NCI-H146 treated with DMSO at 0.1 percent for 48 hours (cell line): ENCODE measurements at regions not wholly inside any gene's neighbourhood (a gene's known extent, or its start where the extent isn't known, plus 50 kb on each side); places are given as distances from the start of the nearest gene placed in this dataset.
"Not testable (repeated sequence)": the region's sequence is repeated elsewhere in the genome, so short reads cannot be mapped to it uniquely, and the experiment has no call there.

Source experiments
- DNase-seq: peaks from one replicate; lab custom pipeline; 2025; ENCODE audit not compliant: unreplicated experiment; lab: John Stamatoyannopoulos, UW

DNA sequence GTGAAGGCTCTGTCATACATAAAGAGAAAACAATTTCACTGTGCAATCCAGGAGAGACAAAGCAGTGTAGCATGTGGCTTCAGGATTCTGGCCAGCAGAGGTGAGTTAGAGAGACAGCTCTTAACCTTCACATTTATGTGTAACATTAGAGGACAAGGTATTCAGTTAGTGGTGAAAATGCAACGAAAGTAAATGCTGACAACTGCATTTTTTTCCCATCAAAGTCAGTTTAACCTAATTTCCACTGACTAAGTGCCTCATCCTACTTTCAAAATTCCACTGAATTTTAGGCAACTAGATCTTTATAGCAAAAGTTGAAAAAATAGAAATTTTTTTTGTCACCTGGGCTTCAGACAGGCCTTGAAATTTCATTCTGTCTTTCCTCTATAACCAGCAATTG is 130.8 kb upstream of the LNX1 start:
- no peak for DNase-seq

DNA sequence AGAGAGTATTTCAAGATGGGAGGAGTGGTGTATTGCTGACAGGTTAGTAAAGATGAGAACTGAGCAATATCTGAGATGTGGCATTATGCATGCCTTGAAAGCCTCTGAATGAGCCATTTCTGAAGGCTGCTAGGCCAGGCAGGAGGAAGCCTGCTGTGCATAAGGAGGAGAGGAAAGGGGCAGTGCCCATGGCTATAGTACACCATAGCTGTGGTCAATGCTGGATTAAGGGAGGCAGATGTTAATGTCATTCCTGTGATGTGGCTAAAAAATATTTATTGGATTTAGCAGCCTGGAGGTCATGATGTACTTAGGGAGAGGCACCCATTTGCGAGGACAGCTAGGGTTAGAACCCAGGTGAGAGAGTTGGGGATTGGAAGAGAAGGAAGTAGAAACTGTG is 130.0 kb upstream of the LNX1 start:
- no peak for DNase-seq

DNA sequence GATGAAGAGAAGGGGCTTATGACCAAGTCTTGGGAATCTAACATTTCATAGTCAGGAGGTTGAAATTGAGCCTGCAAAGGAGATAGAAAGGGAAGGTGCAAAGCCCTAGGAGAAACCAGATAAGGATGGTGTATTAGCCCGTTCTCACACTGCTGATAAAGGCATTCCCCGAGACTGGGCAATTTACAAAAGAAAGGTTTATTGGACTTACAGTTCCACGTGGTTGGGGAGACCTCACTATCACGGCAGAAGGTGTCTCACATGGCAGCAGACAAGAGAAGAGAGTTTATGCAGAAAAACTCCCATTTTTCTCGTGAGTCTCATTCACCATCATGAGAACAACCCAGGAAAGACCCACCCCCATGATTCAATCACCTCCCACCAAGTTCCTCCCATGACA is 129.5 kb upstream of the LNX1 start:
- no peak for DNase-seq

DNA sequence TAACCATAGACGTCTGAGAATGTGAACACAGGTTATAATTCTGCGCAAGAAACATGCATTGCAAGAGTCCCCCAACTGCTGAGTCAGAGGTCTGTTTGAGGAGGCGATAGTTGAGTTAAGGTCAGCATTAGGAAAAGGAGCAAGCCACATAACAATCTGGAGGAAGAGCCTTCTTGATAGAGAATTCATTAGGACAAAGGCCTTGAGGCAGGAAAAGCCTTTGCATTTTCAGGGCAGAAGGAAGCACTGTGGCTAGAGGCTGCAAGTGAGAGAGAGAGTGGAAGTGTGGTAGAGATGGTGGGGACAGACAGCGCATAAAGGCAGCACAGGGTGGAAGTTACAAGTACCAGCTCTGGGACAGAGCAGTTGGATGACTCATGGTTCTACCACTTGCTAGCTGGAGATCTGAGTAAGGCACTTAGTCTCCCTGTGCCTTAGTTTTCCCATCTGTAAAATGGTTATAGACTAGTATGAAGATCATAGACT is 125.8 kb upstream of the LNX1 start:
- no peak for DNase-seq

DNA sequence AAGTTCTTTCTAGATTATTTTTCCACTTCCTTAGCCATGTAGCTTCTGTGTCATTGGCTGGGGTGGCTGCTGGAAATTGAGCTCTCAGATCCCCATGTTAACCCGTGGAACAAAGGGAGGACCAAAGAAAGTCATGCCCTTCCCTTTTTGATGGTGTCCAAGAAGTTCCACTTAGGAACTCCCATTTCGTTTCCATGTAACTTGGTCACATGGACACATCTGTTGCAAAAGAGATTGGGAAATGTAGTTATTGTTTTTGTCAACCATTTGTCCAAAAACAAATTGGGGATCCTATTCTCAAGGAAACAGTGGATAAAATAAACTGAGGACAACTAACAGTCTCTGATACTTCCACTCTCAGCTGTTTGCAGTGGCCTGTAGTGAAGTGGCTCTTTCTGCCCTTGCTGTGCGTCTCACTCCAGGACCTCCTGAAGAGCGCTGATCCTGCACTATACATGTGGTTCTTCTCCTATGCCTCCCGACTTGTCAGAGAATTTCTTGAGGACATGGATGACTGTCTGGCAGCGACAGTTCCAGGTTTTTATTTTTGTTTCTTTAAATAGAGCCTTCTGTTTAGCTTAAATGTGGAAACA is 125.3 kb upstream of the LNX1 start:
- no peak for DNase-seq

DNA sequence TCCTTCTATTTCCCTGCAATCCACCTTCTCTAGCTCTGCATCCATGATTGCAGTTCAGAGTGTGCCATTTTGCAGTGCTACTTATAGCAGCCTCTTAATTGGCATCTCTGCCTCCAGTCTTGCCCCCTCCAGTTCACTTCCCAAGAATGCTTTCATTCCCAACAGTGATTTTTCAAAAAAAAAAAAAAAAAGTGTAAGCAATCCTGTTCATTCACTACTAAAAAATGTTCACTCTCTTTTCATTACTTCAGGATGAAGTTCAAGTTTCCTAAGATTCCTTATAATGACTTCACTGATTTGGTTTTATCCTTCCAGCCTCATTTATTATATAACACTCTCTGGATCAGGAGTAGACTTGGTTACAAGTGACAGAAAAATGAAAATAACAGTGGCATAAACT is 124.7 kb upstream of the LNX1 start:
- DNase-seq: no peak

DNA sequence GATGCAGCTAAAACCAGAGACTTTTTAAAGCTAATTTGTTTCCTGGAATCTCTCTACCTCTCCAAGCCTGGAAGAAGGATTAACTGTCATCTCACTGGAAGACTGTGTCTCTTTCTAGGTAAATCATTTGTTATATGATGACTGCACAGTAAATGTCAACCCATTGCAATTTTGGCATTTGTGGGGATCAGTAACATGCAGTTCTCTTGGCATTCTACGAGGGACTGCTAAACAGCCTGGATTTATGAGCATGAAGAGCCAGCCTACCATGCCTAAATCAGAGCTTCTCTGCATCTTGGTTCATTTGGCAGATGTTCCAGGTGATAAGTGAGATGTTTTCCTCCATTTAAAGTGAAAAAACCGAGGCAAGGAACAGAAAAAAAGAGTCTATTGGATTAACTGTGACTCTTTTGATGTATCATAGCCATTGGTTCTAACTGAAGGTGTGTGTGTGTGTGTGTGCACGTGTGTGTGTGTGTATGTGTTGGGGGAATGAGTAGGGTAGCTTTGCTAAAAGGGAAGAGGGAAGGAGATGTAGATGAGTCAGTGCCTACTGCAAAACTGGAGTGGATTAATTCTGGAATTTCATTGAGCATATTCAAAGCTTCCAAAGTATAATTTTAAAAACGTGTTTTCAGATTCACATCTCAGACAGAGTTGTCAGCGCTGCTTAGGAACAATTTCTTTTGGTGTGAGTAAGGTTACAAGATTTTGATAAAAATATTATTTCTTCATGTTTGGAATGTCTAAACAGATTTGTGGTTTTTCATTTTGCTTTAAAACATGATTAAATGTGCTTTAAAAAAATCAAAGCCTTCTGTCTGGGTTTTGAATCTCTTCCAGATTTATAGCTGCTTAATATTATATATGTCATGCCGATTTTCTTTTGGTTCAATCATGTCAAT is 123.2 kb upstream of the LNX1 start:
- DNase-seq: no peak

DNA sequence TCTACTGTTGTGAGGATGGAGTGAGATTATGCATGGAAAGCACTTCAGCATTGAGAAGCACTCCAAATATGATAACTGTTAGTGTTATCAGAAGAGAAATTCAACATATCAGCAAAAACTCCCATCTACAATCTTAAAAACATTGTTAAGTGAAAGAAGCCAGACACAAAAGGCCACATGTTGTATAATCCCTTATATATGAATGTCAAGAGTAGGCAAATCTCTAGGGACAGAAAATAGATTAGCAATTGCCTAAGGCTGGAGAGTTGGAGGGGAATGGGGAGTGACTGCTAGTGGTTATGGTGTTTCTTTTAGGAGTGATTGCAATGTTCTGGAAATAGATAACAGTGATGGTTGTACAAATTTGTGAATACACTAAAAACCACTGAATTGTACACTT is 122.5 kb upstream of the LNX1 start:
- no peak for DNase-seq

DNA sequence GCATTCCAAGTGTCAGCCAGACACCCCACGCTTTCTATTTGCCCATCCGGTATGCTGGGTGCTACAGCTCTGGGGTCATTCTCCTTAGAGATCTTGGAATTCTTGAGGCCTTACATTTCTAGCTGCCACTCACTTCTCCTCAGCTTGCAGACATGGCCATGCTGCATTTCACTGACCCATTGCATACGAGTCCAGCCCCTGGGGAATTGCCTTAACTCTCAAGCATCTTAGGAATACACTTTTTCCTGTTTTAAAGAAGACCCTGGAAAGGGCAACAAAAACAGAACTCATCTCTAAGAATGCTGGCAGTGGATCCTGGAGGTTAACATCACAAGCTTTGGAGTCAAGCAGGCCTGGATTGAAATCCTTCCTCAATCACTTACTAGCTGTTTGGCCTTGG is 122.0 kb upstream of the LNX1 start:
- no peak for DNase-seq

DNA sequence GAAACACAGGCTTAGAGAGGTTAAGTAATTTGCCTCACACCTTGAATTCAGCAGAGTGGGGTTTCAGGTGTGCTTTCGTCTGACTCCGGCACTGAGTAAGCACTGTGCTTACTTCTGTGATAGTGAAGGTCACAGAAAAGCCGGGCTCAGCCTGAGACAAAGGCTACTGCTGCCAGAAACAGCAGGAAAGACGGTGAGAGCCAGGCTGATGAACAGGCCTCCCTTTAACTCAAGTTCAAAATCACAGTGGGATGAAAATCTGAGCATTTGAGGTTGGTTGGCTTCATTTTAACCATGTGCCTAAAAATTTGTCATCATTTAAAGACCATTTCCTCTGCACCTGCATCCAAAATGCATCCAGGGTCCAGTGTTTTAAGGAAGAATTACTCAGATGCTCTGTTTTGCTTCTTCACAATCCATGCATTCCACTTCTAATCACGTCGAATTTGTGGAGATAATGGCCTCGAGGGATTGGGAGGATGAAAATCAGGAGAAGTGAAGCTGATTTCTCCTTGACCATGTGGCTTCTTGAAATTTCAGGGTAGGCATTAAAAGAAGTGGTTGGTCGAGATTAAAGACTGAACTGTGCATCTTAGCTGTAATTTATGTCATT is 121.2 kb upstream of the LNX1 start:
- DNase-seq: no peak

DNA sequence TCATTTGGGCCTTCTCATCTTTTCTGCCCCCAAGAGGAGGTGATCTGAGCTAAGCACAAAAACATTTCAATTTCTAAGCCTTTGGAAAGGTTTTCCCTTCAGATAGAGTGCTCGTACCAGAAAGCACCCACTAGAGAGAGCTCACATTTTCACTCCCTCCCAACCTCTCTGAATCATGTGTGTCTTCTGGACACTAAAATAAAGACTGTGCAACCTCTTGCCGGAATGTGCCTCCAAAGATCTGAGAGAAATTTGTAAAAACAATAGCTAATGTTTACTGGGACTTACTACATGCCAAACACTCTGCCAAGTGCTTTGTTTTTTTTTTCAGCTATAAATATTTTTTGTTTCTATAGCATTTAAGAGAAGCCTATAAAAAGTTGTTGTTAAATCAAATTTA is 120.6 kb upstream of the LNX1 start:
- DNase-seq: no peak

DNA sequence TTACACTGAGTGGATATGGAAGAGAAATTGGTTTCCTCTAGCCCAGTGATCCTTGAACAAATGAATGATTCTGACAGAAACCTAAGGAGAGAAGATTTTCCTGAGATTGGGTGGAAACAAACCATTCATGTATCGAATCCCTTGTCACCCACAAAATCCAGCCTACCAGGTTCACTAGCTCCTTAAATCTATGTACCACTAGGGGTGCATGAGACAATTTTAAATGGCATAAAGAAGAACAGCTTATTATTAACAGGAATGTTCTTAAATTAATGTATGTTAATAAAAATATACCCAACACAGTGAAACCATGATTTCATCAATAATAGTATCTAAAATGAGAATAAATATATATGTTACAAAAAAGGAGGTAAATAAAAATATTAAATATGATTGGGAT is 118.4 kb upstream of the LNX1 start:
- no peak for DNase-seq

DNA sequence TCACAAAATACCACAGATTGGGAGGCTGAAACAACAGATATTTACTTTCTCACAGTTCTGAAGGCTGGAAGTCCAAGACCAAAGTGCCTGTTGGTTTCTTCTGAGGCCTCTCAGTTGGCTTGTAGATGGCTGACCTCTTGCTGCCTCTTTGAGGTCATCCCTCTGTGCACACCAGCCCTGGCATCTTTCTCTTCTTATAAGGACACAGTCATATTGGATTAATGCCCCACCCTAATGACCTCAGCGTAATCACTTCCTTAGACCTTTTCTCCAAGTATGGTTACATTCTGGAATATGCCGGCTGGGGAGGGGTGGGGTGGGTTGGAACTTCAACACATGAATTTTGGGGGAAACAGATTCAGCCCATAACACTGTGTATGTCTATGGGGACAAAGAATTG is 116.2 kb upstream of the LNX1 start:
- no peak for DNase-seq

DNA sequence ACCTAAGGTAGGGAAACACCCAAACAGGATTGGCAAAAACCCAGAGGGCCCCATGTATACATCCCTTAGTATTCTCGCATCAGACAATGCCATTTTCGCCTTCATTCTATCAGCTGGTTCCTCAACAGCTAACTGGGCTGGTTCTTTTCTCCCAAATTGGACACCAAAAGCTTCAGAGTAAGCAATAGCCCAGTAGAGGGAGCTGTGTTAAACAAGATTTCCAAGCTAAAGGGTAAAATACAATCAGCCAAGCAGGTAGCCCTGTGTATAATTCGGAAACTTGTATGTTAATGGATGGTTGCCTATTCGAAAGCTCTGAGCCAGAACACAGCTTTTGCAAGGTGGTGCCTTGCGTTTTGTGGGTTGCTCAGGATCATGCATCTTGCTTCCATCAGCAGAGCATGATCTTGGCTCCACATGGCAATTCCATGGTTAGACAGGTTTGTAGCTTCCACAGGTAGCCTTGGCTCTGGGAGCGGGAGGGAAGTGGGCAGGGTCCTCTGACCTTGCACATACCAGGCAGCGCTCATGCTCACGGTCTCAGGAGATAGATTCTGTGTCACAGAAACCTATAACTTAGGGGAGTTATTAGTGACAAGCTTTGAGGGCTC is 115.2 kb upstream of the LNX1 start:
- DNase-seq: peak; percentile 90

DNA sequence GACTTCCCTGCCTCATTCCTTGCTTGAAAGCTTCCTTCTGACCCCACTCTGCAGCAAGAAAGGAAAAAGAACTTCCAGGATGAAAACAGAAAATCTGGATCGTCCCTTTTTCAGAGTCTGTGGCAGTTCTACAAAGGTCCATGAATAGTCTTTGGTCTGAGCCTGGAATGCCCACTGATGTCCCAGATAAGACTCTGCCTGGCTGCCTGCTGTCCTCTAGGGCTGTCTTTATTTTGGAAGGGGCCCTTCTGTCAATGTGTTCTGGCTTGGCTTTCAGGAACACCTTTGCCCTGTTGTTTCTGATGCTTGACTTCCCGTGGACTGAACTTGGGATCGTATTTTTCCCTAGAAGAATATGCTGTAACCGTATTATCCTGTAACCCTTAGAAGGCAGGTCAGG is 114.7 kb upstream of the LNX1 start:
- DNase-seq: no peak

DNA sequence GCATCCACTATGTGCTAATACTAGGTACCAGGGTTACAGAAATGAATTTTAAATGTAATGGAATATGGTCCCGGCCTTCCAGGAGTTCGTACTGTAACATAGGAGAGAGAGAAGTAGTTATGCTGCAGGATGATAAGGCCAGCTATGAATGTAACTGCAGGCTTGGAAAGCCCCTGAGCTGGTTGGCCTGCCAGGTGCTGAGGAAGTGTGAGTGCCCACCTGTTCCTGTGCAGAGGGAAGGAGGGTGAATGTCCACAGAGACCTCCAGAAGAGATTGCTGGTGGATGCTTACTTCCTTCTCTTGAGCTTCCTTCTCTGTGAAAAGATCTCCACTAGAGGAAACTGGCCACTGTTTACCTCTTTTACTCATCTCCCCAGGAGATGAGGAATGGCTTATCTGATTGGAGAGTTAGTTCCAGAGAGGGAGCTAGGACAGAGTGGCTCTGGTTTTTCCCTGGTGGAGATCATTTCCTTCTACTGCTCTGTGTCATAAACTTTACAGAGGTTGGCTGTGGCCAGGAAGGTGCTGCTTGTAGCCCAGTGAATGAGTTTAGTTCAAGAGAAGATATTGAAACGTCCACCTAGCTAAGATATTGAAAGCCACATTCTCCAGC is 114.0 kb upstream of the LNX1 start:
- no peak for DNase-seq

DNA sequence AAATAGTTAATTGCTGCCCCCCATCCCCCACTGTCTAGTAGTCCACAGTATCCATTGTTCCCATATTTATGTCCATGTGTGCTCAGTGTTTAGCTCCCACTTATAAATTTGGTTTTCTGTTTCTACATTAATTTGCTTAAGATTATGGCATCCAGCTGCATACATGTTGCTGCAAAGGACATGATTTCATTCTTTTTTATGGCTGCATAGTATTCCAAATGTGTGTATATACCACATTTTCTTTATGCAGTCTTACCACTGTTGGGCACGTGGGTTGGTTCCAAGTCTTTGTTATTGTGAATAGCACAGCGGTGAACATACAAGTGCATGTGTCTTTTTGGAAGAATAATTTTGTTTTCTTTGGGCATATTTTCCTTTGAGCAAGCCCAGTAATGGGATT is 113.0 kb upstream of the LNX1 start:
- DNase-seq: no peak

DNA sequence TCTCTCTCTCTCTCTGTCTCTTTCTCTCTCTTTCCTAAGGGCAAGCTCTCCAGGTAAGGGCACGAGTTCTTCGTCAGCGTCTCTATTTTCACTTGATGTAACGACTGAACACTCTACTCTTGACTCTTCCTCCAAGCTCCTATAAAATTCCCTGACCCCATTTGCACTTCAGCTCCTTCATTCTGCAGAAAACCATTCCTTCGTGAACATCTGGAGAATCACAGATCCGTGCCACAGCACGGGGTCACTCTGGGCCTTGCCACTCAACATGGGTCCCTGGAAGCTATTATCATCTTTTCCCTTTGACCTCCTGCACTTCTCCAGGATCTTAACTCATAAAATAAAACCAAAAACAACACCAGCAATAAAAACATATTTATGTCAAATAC is 112.0 kb upstream of the LNX1 start:
- no peak for DNase-seq

DNA sequence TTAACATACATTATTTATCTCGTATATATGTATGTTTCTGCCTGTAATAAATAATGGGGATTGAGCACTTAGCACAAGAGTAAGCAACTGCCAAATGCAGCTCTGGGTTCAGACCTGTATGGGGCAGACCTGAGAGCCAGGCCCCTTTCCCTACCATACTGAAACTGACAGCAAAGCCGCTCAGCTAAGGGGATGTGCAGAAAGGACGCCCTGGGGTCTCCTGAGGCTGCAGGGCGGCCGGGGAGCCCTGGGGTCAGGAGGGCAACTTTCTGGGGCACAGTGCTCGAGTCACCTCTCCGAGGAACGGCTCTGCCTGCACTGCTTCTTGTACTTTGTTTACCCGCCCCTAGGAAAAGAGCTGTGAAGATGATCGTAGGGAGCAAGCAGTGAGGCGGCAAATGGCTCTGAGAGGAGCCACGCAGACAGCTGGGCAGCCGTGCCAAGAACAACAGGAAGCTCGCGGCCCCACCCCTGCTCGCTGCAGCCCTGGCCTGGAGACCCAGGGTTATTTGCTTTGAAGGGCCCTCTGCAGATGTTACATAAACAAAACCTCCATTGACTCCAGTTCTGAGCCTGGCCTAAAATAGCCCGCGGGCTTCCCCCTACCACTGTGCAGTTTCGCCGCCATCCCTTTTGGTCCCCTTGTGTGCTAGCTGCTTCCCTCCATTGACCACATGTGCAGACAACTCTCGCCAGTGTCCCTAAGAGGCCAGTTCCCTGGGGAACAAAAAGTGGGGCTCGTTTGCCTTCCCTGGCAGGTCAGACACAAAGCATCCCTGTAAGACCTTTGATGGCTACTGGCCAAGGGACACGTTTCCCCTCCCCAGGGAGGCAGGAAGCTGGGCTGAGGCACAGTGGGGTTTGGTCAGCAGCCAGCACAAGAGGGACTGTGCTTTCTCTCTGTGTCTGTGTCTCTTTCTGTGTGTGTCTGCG is 111.3 kb upstream of the LNX1 start:
- DNase-seq: peak; percentile 98

DNA sequence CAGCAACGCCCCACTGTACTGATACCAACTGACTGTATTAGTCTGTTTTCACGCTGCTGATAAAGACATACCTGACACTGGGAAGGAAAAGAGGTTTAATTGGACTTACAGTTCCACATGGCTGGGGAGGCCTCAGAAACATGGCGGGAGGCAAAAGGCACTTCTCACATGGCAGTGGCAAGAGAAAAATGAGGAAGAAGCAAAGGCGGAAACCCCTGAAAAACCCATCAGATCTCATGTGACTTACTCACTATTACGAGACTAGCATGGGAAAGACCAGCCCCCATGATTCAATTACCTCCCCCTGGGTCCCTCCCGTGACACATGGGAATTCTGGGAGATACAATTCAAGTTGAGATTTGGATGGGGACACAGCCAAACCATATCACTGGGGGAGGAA is 110.0 kb upstream of the LNX1 start:
- DNase-seq: not testable (repeated sequence)
